ENCODE measurements at regions not wholly inside any gene's neighbourhood (a gene's known extent, or its start where the extent isn't known, plus 50 kb on each side); places are given as distances from the start of the nearest gene placed in this dataset.

DNA sequence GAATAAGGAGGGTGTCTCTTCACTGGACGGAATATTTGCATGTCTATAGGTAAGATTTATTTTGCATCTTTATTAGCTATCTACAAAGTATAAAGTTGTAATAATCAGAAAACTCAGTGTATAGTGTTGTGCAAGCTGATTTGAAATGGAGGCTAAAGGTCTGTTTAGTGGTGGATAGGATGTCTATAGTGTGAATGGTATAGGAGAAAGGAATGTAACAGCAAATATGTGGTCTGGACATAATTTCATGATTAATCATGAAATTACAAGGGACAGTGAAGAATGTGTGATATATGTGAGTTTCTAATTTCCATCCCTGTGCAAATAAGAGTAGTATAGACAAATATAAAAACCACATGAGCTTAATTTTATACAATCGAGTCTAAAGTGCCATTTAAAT, 79.3 kb upstream of the CAMK2D start:
- Histone ChIP-seq H3K27ac (no peak overlapping the region), H3K9me3 (no peaks in the 10 kb centered on the region), H3K27me3 (no peaks in the 10 kb centered on the region), H3K4me3 (no peak overlapping the region), H3K4me1 (no peaks in the 10 kb centered on the region), H3K36me3 (ENCODE audit: low read depth, missing control alignments) (no peaks in the 10 kb centered on the region)
- intact Hi-C loops (cut with DNase I; ENCODE audit: low total_unique reads) = no loop called here
- DNase-seq = no peak
- TF ChIP-seq, protein P1, sequence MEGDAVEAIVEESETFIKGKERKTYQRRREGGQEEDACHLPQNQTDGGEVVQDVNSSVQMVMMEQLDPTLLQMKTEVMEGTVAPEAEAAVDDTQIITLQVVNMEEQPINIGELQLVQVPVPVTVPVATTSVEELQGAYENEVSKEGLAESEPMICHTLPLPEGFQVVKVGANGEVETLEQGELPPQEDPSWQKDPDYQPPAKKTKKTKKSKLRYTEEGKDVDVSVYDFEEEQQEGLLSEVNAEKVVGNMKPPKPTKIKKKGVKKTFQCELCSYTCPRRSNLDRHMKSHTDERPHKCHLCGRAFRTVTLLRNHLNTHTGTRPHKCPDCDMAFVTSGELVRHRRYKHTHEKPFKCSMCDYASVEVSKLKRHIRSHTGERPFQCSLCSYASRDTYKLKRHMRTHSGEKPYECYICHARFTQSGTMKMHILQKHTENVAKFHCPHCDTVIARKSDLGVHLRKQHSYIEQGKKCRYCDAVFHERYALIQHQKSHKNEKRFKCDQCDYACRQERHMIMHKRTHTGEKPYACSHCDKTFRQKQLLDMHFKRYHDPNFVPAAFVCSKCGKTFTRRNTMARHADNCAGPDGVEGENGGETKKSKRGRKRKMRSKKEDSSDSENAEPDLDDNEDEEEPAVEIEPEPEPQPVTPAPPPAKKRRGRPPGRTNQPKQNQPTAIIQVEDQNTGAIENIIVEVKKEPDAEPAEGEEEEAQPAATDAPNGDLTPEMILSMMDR (IDR thresholded peaks at IDR 0.05) = no peak
- TF ChIP-seq POLR2A (IDR thresholded peaks at IDR 0.05) = no peak
- 91 to 92% methylated on average over 2 of the region's 2 CpGs for WGBS, 2 donors

DNA sequence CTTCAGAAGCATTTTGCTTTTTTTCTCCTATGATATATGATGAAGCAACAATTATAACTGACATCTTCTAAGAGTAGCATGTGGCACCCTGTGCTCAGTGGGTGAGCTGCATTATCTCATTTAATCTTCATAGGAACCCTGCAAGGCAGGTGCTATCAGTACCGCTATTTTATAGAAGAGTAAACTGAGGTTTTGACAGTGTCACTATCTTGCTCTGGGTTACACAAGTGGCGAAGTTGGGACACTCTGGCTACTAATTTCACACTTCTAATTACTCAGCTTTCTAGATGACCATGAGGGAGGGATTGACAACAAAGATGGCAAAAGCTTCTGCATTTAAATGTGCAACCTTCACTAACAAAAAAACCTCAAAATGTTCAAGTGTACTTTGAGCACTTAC, 76.9 kb upstream of the CAMK2D start:
- no peaks in the 10 kb centered on the region for H3K27me3 ChIP-seq
- no peak for TF ChIP-seq POLR2A (IDR thresholded peaks at IDR 0.05)
- TF ChIP-seq, protein P1 (IDR thresholded peaks at IDR 0.05) = no peak
- intact Hi-C loops (cut with DNase I; ENCODE audit: low total_unique reads) = no loop called here
- no peaks in the 10 kb centered on the region for H3K9me3 ChIP-seq
- no peak for DNase-seq
- H3K4me3 ChIP-seq = no peak overlapping the region
- H3K4me1 ChIP-seq = no peaks in the 10 kb centered on the region
- 91 to 92% methylated on average over 2 of the region's 2 CpGs for WGBS, 2 donors
- H3K27ac ChIP-seq = no peak overlapping the region
- no peaks in the 10 kb centered on the region for H3K36me3 ChIP-seq (ENCODE audit: low read depth, missing control alignments)

DNA sequence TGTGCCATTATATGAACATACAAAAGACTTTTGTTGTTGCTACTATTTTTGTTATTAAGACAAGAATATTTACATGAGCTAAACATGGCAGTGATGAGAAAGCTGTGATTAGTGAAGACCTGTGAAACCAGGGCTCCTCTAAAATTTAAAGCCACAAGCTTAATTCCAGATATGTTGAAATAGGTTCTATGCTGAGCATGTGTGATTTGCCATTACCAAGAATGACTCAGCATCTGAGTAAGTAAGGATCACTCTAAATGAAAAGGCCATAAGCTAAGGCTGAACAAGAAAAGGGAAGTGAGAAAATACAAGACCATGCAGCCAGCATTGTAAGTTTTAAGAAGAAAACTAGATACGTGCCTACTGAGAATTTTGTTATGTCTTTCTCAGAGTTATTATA, 75.9 kb upstream of the CAMK2D start:
- Histone ChIP-seq H3K27ac (no peak overlapping the region), H3K4me1 (no peaks in the 10 kb centered on the region), H3K36me3 (ENCODE audit: low read depth, missing control alignments) (no peaks in the 10 kb centered on the region), H3K9me3 (no peaks in the 10 kb centered on the region), H3K27me3 (no peaks in the 10 kb centered on the region), H3K4me3 (no peak overlapping the region)
- intact Hi-C loops (cut with DNase I; ENCODE audit: low total_unique reads) = no loop called here
- TF ChIP-seq POLR2A (IDR thresholded peaks at IDR 0.05) = no peak
- TF ChIP-seq, protein P1 (IDR thresholded peaks at IDR 0.05) = no peak
- DNase-seq = no peak
- WGBS, 2 donors = 80 to 85% methylated on average over 1 of the region's 1 CpG

DNA sequence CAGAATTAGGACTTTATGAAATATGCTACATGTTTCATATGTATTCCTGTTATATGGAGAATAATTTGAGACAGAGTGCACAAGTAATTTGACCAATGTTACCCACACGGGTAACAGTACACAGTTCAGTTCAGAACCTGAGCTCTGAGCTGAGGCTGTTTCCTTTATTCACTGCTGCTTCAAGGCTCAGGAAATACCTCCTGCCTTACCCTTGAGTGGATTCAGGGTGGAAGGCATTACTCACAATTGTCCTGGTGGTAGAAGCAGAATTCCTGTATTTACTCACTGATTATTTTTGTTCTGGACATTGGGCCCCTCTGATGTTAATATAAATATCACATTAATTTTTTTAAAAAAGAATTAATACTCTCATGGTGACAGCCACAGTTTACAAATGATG, 73.5 kb upstream of the CAMK2D start:
- no peaks in the 10 kb centered on the region for H3K4me1 ChIP-seq
- no peak overlapping the region for H3K4me3 ChIP-seq
- WGBS, 2 donors = 62 to 88% methylated on average over 1 of the region's 1 CpG
- H3K36me3 ChIP-seq (ENCODE audit: low read depth, missing control alignments) = no peaks in the 10 kb centered on the region
- intact Hi-C loops (cut with DNase I; ENCODE audit: low total_unique reads) = no loop called here
- no peak overlapping the region for H3K27ac ChIP-seq
- no peaks in the 10 kb centered on the region for H3K9me3 ChIP-seq
- no peak for DNase-seq
- TF ChIP-seq, protein P1 (IDR thresholded peaks at IDR 0.05) = no peak
- TF ChIP-seq POLR2A (IDR thresholded peaks at IDR 0.05) = no peak
- no peaks in the 10 kb centered on the region for H3K27me3 ChIP-seq

DNA sequence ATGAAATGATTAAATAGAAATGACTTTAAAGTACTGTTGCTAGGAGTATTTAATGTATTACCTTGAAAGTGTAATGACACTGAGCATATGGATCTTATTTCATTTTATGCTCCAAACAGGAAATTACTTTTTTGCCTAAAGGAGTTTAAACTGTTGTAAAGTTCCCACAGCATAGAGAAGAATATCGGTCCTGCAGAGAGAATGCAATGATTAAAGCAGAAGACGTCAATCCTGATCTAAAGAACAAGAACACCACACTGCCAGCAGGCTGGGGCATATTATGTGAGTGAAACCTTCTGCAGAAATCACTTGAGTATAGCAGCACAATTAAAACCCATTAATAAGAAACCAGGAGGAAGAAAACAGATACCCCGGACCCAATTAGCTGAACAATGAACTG, 72.8 kb upstream of the CAMK2D start:
- Histone ChIP-seq H3K9me3 (no peaks in the 10 kb centered on the region), H3K4me1 (no peaks in the 10 kb centered on the region), H3K27ac (no peak overlapping the region), H3K4me3 (no peak overlapping the region), H3K36me3 (ENCODE audit: low read depth, missing control alignments) (no peaks in the 10 kb centered on the region), H3K27me3 (no peaks in the 10 kb centered on the region)
- intact Hi-C loops (cut with DNase I; ENCODE audit: low total_unique reads) = no loop called here
- 79 to 86% methylated on average over 3 of the region's 3 CpGs for WGBS, 2 donors
- DNase-seq = no peak
- TF ChIP-seq, protein P1 (IDR thresholded peaks at IDR 0.05) = no peak
- no peak for TF ChIP-seq POLR2A (IDR thresholded peaks at IDR 0.05)
